NAMALWA (cell line): ENCODE measurements at regions not wholly inside any gene's neighbourhood (a gene's known extent, or its start where the extent isn't known, plus 50 kb on each side); places are given as distances from the start of the nearest gene placed in this dataset.

Source experiments
- DNase-seq: peaks from one replicate; pipeline ENCODE4 v3.0.0-alpha.2; 2015; ENCODE audit warnings: low spot score

GRCh38 chr1:60589916-60590315 is 492.4 kb upstream of the NFIA start:
- DNase-seq = no peak

DNA sequence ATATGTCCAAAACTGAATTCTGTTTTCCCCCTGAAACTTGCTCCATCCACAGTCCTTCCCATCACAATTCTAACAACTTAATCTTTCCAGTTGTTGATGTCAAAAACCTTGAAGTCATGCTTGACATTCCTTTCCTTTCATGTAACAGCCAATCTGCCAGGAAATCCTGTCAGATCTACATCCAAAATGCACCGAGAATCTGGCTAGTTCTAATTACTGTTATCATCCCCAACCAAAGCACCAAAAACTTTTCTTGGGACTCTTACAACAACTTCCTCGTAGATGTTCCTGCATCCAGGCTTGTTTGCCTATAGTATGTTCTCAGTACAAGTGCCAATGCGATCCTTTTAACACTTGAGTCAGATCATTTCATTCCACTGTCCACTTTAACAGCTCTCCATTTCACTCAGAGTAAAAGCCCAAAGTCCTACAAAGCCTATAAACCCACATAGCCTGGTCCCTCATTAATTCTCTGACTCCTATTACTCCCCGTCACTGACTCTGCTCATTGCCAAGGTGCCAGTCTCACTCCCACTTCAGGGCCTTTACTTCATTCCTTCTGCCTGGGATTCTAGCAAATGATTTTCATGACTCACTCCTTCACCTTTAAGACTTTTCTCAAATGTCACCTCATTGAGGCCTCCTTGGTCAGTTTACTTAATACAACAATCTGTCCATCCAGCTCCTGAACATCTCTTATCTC is 493.2 kb upstream of the NFIA start:
- DNase-seq = no peak

- DNase-seq = no peak
These were observed 498.0 kb upstream of the NFIA start for GRCh38 chr1:60584371-60584770.

GRCh38 chr1:60583696-60584095 is 498.7 kb upstream of the NFIA start:
- no peak for DNase-seq

- no peak for DNase-seq
These were observed 500.7 kb upstream of the NFIA start for GRCh38 chr1:60581455-60582220.

DNA sequence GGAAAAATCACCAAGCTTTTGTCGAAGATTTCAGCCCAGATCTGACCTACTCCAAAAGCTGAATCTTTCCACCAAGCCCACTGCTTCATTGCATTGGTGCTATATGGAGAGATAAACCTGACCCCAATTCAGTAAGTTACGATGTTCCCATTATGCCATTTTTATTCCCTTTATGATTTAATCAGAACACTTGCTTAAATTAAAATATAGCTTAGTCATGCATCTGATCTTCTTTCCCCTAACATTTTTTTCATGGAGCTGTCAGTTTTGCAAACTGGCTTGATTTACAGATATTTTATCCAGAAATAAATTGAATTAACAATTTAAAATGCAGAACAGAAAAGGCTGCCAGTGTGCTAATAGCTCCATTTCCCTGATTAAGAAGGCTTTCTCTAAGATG is 503.5 kb upstream of the C1orf87 start:
- DNase-seq = no peak

DNA sequence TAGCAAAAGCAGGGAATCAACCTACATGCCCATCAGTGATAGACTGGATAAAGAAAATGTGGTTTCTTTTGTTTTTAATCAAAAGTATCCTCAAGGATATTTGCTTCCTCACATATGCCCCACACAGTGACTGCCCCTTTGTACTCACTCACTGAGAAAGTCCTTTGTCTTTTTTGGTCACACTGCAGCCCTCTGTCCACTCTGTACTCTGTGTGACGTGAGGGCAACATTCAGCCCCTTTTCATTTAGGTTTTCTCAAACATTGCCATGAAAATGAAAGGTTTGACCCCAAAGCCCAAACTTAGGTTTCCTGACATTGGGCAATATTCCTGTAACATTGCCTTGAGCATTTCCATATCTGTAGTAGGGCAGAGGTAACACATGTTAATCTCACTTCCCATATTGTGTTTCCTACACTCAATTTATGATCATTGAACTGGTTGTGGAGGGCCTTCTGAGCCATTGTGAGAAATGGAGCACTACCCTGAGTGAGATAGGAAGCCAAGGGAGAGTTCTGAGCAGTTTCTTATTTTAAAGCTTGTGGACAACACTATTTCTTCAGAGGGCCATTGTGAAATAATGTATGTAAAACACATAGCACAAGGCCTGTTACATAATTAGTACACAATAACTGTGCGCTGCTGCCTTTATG is 501.9 kb upstream of the C1orf87 start:
- no peak for DNase-seq

GRCh38 chr1:60573726-60574409 is 500.3 kb upstream of the C1orf87 start:
- DNase-seq = no peak

- no peak for DNase-seq
These were observed 499.6 kb upstream of the C1orf87 start for GRCh38 chr1:60573121-60573520.

GRCh38 chr1:60572378-60572777 is 498.8 kb upstream of the C1orf87 start:
- peak; percentile 2 for DNase-seq

DNA sequence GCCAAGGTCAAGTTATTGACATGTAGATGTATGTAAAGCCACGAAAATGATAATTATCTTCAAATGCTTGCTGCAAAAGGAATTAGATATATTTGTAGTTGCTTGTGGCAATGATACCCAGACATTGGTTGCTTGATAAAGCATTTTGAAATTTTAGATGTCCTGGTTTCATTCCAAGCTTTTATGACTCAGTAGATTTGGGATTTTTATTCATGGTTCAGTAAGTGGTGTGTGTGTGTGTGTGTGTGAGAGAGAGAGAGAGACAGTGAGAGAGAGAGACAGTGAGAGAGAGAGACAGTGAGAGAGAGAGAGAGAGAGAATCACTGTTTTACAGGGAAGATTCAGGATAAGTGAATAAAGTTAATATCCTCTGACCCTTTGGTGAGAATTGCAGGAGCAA is 498.2 kb upstream of the C1orf87 start:
- no peak for DNase-seq

GRCh38 chr1:60569189-60569588 is 495.6 kb upstream of the C1orf87 start:
- no peak for DNase-seq

DNA sequence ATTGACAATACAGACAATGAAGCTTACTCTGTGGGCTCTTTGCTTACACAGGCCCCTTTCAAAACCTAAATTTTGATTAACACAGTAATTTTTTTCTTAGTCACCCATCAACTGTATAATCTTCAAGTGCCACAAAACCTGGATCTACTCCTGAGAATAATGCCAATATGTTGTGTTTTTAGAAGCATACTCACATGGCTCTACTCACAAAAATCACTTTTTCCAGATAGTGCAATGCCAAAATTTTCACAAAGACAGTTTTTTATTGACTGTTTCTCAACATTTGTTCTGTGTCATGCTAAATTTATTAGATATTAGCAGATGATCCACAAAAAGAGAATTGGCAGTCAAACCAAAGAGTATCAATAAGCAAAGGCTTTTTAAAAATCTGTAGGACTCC is 493.7 kb upstream of the C1orf87 start:
- no peak for DNase-seq

DNA sequence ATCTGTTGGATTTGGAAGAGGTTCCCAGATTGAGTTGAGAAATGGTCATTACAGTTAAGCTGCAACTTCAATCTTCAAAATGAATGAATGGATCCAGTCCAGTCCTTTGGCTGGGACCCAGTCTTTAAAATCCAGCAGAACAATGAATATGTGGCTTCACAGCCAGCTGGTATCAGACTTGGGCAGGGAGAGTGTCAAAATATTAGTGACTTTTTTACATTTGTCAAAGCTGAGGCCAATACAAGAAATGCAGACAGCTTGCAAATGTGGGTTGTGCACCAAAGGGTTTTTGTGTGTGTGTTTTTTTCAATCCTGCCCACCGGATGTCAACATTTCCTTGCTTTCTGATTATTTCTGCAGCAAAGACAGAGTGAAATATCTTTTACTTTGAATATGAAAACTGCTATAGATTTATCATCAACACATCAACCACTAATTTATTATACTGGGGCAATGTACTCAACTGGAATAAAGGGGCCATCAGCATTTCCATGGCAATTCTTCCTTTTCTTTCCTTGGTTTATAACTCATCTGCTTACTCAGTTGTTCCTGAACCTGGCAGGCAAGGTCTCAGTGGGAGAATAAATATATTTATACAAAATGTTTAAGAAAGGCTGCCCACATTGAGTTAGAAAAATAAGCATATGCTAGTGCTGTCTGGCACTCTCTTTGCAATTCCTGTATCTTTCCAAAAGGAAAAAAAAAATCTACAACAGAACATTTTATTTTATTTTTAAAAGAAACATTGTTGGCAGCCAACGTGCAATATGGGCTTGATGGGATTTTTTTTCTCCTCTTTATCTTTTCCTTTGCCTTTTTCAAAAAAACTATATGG is 491.6 kb upstream of the C1orf87 start:
- DNase-seq = no peak

GRCh38 chr1:60563777-60564535 is 490.4 kb upstream of the C1orf87 start:
- no peak for DNase-seq

DNA sequence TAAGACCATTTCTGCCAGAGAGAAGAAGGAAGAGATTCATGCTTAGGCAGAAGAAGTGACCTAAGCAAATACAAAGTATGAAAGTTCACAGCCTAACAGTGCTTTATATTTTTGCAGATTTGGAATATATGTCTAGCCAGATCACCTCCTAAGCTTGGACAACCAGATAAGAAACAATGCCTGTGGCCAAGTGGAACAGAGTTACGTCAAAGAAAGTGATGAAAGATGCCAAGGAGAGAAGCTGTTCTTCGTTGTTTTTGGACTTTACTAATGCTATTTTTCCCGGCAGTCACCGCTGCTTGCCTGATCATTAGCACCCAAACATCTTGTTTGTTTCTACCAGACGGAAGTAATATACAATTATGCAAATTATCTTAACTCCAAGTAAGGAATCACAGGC is 489.2 kb upstream of the C1orf87 start:
- DNase-seq = no peak

- DNase-seq = no peak
These were observed 487.1 kb upstream of the C1orf87 start for GRCh38 chr1:60560701-60561100.

DNA sequence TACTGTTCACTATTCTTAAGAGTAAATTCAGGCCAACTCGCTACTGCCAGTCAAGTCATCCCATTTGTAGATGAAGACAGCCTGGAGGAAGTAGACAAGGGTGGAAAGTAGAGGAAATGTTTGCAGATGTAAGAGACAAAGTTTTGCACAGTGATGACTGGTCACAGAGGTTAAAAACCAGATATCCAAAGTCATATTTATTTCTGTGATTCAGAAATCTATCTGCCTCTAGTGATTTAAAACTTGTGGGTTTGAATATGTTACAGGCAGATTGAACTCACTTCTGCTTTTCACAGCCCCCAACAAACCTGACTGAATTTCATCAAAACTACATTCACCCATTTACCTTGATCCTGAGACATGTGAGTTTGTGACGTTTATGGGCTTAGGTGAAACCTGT is 484.7 kb upstream of the C1orf87 start:
- DNase-seq = no peak

- DNase-seq = no peak
These were observed 480.2 kb upstream of the C1orf87 start for GRCh38 chr1:60553730-60554129.

DNA sequence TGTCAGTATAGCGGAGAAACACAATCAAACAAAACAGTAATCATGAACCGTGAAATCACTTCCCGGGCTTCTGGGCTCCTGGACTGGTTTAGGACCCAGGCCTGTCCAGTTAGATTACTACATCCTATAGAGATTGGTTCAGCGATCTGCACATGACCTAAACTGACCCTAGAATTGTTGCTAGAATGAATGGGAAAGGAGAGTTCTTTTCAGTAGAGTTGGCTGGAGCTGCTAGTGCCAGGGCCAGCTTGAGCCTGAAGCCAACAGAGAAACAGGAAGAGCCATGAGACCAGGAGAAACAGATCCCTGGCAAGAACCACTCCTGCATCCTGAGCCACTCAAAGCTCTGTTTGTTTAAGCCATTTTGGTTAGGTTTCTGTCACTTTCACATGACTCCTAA is 474.3 kb upstream of the C1orf87 start:
- DNase-seq = no peak
